NCI-H1417 (cell line): ENCODE measurements at regions not wholly inside any gene's neighbourhood (a gene's known extent, or its start where the extent isn't known, plus 50 kb on each side); places are given as distances from the start of the nearest gene placed in this dataset.

Source experiments
- DNase-seq, 3 experiments: peaks; one replicate each; lab custom pipeline; 2025; lab: John Stamatoyannopoulos, UW

GRCh38 chr1:117260761-117261423 is 50.2 kb upstream of the VTCN1 start:
- no peak for DNase-seq
